Progenitor cell of endocrine pancreas (in vitro differentiated cells): ENCODE measurements at regions not wholly inside any gene's neighbourhood (a gene's known extent, or its start where the extent isn't known, plus 50 kb on each side); places are given as distances from the start of the nearest gene placed in this dataset.

Experiments used
- DNase-seq: peaks from one replicate; pipeline ENCODE4 v3.0.0; 2021; ENCODE audit warnings: low spot score; ENCODE audit not compliant: unreplicated experiment
- H3K27ac Mint-ChIP-seq: 2 replicates; pipeline ENCODE4 v1.8.0; 2021; ENCODE audit warnings: mild to moderate bottlenecking, moderate library complexity, mixed read lengths
- H3K27me3 Mint-ChIP-seq: 2 replicates; pipeline ENCODE4 v1.8.0; 2021; ENCODE audit warnings: mixed read lengths
- H3K36me3 Mint-ChIP-seq: 2 replicates; pipeline ENCODE4 v1.8.0; 2022; ENCODE audit warnings: mixed read lengths; ENCODE audit not compliant: insufficient read depth
- H3K4me1 Mint-ChIP-seq: 2 replicates; pipeline ENCODE4 v1.8.0; 2021; ENCODE audit warnings: low read depth, mixed read lengths
- H3K4me3 Mint-ChIP-seq: 2 replicates; pipeline ENCODE4 v1.8.0; 2021; ENCODE audit warnings: low read depth, mild to moderate bottlenecking, moderate library complexity, mixed read lengths
- H3K9me3 Mint-ChIP-seq: 2 replicates; pipeline ENCODE4 v1.8.0; 2021; ENCODE audit warnings: low read depth, mixed read lengths
- TF ChIP-seq, protein P1 (sequence below): fragments of 200-600 bp; sonication (generic); IDR thresholded peaks from one replicate; pipeline ENCODE4 v1.5.0; 2021; ENCODE audit warnings: antibody characterized with exemption, mild to moderate bottlenecking; ENCODE audit not compliant: unreplicated experiment

DNA sequence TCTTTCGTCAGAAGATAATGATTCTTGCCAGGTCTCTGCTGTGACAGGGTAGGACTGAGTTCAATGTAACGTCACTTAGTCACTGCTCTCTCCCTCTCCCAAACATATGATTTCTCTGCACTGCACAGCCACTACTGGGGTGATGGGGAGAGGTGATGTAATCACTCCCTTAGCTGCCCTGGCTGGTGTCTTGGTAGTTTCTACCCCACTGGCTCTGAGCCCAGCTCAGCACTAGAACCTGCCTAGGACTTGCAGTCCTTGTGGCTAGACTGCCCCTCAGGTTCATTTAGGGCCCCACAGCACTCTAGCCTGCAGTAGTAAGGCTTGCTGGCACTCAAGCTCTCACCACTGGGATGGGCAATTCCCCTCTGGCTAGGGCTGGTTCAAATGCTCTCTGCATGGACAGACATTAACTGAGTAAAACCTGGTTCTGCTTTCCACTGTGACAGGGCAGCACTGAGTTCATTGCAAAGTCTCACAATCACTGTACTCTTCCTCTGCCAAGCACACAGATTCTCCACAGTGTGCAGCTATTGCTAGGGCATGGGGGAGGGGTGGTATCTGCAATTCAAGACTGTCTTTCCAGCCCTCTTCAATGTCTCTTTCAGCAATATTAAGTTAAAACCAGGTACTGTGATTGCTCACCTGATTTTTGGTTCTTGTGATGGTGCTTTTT lies 571.4 kb upstream of the FAT3 start:
- Mint-ChIP-seq H3K9me3 (no peaks in the 10 kb centered on the region), H3K4me1 (no peaks in the 10 kb centered on the region), H3K27ac (no peak overlapping the region), H3K4me3 (no peak overlapping the region), H3K27me3 (no peaks in the 10 kb centered on the region), H3K36me3 (no peaks in the 10 kb centered on the region)
- TF ChIP-seq, protein P1, sequence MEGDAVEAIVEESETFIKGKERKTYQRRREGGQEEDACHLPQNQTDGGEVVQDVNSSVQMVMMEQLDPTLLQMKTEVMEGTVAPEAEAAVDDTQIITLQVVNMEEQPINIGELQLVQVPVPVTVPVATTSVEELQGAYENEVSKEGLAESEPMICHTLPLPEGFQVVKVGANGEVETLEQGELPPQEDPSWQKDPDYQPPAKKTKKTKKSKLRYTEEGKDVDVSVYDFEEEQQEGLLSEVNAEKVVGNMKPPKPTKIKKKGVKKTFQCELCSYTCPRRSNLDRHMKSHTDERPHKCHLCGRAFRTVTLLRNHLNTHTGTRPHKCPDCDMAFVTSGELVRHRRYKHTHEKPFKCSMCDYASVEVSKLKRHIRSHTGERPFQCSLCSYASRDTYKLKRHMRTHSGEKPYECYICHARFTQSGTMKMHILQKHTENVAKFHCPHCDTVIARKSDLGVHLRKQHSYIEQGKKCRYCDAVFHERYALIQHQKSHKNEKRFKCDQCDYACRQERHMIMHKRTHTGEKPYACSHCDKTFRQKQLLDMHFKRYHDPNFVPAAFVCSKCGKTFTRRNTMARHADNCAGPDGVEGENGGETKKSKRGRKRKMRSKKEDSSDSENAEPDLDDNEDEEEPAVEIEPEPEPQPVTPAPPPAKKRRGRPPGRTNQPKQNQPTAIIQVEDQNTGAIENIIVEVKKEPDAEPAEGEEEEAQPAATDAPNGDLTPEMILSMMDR: no peak
- DNase-seq: no peak

DNA sequence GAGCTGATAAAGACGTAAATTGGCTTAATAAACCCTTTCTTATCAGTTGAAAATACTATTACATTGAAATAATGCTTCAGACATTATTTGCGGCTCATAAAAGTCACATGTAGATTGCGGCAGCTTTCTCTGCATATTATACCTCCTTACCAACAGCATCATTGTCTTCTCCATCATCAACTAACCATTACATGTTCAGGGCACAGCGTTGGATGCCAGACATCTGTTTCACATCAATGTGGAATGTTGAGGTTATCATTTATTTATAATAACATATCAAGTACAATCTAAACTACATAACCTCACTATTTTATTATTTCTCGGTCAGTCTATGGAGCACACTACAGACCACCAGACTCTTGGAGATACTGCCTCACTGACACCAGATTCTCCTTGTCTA lies 573.8 kb upstream of the FAT3 start:
- H3K9me3 Mint-ChIP-seq: no peaks in the 10 kb centered on the region
- no peak overlapping the region for H3K27ac Mint-ChIP-seq
- TF ChIP-seq, protein P1: no peak
- H3K27me3 Mint-ChIP-seq: no peaks in the 10 kb centered on the region
- no peak for DNase-seq
- no peaks in the 10 kb centered on the region for H3K36me3 Mint-ChIP-seq
- H3K4me3 Mint-ChIP-seq: no peak overlapping the region
- H3K4me1 Mint-ChIP-seq: no peaks in the 10 kb centered on the region

DNA sequence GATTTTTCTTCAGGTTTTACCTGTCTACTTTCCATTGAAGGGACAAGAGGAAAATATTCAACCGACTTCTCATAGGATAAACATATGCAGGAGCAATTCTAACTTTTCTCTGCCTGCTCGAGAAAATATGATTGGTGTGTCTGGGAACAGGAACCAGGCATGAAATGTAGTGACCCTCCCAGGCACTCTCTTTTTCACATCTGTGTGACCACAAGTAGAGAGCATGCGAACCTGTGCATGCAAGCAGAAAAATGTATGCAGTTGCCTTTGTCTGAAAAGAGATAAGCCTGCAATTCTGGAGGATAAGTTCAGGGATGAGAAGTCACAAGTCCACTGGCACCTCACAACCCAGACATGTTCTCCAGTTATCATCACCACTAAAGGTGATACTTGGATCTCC lies 583.5 kb upstream of the FAT3 start:
- Mint-ChIP-seq H3K4me3 (no peak overlapping the region), H3K9me3 (no peaks in the 10 kb centered on the region), H3K4me1 (peaks cover 2% of the 10 kb centered on the region), H3K36me3 (no peaks in the 10 kb centered on the region), H3K27ac (no peak overlapping the region), H3K27me3 (no peaks in the 10 kb centered on the region)
- TF ChIP-seq, protein P1: no peak
- DNase-seq: no peak

DNA sequence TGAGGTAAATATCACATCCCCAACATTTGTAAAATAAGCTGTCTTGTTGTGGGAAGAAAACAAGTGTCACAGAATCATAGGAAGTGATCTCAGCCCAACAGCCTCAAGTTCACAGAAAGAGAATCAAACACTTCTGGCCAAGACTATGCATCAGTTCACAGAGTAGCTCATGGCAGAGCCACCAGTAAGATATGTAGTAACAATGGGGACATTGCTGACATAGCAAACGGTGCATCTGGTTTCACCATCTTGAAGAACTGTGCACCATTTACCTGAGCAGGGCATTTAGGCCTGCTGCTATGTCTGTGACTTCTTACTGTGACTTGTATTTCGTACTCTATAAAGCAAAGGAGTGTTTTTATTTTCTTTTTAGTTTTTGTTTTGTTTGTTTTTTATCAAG lies 585.3 kb upstream of the FAT3 start:
- Mint-ChIP-seq H3K27me3 (no peaks in the 10 kb centered on the region), H3K9me3 (no peaks in the 10 kb centered on the region), H3K4me1 (peaks cover 8% of the 10 kb centered on the region), H3K27ac (no peak overlapping the region), H3K36me3 (no peaks in the 10 kb centered on the region), H3K4me3 (no peak overlapping the region)
- TF ChIP-seq, protein P1: no peak
- DNase-seq: no peak

DNA sequence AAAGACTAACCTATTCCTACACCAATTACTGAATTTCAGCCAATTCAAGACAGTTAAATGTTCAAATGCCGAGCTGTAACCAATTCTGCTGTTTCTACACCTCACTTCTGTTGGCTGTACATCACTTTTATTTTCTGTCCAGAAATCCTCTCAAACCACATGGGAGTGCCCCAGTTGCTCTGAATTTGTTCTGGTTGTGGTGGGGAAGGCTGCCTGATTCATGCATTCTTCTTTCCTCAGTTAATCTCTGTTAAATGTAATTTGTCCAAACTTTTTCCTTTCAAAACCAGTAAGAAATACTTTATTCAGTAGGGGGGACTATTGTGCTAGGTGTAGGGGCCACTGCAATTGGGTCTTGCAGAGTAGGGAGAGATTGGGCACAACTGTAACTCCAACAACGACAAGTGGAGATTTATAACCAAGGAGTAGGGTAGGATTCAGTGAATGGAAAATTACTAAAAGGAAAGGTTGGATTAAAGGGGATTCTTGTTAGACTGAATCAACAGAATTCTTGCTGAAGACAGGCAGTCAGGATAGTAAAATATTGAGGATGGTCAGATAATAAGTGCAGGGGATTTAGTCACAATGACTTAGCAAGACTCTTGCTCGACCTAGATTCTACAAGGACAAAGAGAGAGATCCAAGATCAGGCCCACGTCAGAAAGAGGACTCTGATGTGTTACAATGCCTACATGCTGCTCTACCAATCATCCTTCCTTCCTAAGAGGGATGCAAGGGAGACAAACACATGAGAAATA lies 593.5 kb upstream of the FAT3 start:
- H3K36me3 Mint-ChIP-seq: no peaks in the 10 kb centered on the region
- DNase-seq: no peak
- H3K4me3 Mint-ChIP-seq: no peak overlapping the region
- H3K9me3 Mint-ChIP-seq: no peaks in the 10 kb centered on the region
- no peaks in the 10 kb centered on the region for H3K27me3 Mint-ChIP-seq
- peaks cover 5% of the 10 kb centered on the region for H3K4me1 Mint-ChIP-seq
- no peak overlapping the region for H3K27ac Mint-ChIP-seq
- TF ChIP-seq, protein P1: no peak
